GM21528 (cell line): ENCODE measurements at regions not wholly inside any gene's neighbourhood (a gene's known extent, or its start where the extent isn't known, plus 50 kb on each side); places are given as distances from the start of the nearest gene placed in this dataset.
"Not testable (repeated sequence)": the region's sequence is repeated elsewhere in the genome, so short reads cannot be mapped to it uniquely, and the experiment has no call there.

Source experiments
- ATAC-seq: cut with Tn5 transposase; IDR thresholded peaks from one replicate; pipeline ENCODE4 v1.9.1; 2021; ENCODE audit warnings: mild to moderate bottlenecking, moderate library complexity; ENCODE audit not compliant: unreplicated experiment, low FRiP score

GRCh38 chr2:234410526-234410925 is 86.4 kb downstream of the ARL4C start:
- no peak for ATAC-seq

DNA sequence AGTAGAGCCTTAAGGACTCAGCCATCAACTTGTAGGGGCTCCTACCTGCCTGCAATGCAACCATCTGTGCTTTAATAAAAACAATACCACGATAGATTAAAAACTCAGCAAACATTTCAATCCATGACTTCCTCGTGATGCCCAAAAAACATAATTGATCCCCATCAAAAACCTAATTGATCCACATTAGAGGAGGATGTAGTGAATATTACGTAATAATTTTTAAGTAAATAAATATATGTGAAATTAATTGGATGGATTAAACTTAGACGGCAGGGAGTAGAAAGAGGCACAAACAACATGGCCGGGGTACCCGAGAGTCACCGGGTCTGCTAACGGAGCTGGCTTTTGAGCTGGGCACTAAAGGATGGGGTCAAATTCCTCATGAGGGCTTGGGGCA is 87.3 kb downstream of the ARL4C start:
- ATAC-seq: no peak

- no peak for ATAC-seq
These were observed 90.8 kb downstream of the ARL4C start for GRCh38 chr2:234406085-234406484.

DNA sequence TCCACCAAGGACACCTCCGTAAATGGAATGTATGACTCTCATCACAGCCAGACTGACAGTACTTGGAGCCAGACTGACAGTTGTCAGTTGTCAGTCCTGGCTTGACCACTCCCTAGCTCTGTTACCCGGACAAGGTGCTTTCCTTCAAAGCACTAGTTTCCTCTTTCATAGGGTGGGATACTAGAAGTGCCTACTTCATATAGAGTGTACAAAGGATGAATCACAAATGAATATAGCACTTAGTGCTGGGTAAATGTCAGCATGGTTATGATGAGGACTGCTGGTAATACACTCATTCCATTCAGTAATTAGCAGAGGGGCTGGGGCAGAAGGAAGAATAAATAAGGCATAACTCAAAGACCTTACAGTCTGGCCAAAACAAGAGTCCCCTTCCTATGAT is 91.4 kb downstream of the ARL4C start:
- ATAC-seq: no peak

DNA sequence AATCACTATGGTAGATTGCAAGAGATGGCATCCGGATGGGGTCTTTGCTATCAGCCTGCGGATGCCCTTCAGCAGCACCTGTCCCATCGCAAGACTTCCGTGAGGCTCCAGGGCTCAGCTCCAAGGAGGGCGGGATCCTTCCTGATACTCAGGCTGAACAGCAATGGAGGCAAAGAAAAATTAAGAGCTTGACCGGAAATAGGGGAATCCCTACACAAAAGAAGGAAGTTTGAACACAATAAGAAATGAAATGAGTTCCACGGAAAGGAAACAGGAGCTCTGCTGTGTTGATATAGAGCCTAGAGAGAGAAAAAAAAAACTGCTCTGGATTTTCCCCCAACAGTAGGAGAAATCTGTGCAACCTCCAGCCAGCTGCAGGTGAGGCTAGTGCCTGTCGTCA is 91.9 kb downstream of the ARL4C start:
- ATAC-seq: no peak

DNA sequence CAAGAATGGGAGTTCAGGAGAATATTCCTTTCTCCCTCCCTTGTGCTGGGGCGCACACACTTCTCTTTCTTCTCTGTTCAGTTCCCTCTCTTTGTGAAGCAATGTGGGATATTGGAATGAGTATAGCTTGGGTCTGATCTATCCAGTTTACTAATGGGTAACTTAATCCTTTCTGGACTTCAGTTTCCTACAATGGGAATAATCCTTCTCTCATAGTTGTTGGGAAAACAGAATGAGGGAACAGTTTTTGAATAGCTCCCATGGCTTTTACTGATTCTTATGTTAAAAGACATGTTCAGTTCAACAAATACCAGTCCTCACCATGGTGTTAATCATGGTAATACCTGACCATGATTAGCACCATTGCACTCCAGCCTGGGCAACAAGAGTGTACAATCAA is 93.1 kb downstream of the ARL4C start:
- no peak for ATAC-seq

GRCh38 chr2:234403074-234403473 is 93.8 kb downstream of the ARL4C start:
- ATAC-seq: no peak

DNA sequence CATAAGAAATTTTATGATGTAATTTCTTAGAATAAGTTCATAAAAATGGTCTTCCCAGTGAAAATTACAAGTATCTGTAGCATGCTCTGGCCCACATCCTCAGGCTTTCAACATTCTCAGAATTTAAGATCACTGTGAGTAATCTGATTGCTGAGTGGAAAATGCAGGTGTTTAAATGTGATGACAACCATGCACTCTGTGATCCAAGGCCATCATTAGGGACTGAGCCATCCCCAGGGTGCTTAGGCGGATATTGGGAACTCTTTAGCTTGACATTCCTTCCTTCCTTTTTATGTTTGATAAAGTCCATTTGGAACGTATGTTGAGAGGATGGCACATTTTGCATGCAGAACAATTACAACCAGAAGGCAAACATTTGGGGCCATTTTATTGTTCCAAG is 95.5 kb downstream of the ARL4C start:
- no peak for ATAC-seq

DNA sequence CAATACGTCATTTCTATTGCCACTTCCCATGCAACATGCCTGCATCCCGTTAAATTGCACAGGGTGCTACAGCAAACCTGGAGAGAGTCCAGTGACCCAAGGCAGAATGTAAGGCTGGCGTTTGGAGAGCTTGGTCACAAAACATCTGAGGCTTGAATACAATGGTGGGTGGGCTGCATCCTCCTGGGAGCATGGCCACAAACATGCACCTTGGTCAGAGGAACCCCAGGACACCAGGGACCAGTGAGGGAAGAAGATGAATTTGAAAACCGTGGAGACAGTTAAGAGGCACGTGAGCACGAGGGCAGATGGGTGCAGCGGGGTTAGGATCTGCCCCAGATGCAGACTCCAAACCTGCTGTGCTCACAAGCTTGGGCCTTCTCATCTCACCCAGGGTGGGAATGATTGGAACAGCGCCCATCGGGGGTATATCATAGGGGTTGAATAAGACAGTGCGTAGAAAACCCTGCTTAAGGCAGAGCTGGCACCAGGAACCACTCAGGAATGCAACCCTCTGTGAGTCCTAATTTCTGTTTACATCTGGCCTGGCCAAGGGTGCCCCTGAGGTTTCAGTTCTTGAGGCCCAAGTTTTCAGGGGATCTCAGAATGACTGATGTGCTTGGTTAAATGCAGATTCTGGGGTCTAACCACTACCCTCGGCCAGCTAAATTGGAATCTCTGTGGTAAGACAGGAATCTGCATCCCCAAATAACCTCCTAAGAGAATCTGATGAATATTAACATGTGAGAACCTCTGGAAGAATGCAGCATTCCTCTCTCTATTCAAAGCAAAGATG is 97.2 kb downstream of the ARL4C start:
- ATAC-seq: no peak

DNA sequence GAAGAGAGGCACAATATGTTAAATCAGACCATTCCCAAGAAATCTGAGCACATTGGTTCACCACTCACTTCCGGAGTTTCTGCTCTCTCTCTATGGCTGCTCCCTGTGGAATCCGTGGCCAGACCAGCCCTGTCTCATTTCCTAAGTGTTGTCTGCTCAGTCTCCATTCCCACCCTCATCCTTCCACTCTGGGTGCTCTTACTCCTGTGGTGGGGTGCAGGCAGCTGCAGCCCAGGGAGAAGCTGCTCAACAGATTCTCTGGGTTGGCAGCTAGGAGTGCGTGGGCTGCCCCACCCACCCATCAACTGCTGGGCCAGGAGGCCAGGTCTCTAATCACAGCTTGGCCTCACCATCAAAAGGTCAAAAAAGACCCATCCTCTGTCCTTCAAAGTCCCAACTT is 98.3 kb downstream of the ARL4C start:
- ATAC-seq: no peak

GRCh38 chr2:234395891-234396420 is 100.9 kb downstream of the ARL4C start:
- no peak for ATAC-seq

DNA sequence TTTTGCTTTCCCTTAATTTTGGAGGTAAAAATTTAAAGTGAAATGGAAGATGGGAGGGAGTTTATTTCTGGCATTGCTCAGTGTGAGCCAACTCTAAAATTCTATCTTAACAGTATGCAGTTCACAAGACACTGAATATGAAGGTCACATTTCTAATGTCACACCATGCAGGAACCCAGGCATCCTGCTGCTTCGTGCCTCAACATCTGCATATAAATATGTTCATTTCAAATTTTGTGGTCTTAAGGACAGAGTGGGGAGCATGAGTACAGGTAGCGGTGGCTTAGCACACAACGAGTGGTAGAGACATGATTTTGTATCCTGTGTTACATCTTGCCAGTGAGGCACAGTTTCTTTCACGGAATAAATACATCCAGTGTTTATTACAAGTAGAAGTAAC is 102.4 kb downstream of the ARL4C start:
- no peak for ATAC-seq

DNA sequence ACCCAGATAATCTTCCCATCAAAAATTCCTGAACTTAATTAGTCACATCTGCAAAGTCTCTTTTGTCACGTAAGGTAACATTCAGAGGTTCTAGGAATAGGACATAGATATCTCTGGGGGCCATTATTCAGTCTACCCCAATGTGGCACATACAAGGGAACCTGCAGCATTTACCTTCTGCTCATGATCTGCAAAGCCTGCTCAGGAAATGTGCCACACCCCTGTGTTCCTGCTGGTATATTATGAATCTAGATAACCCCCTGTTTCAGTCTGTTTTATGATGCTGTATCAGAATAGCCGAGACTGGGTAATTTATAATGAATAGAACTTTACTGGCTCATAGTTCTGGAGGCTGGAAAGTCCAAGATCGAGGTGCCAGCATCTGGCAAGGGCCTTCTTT is 103.5 kb downstream of the ARL4C start:
- ATAC-seq: no peak

DNA sequence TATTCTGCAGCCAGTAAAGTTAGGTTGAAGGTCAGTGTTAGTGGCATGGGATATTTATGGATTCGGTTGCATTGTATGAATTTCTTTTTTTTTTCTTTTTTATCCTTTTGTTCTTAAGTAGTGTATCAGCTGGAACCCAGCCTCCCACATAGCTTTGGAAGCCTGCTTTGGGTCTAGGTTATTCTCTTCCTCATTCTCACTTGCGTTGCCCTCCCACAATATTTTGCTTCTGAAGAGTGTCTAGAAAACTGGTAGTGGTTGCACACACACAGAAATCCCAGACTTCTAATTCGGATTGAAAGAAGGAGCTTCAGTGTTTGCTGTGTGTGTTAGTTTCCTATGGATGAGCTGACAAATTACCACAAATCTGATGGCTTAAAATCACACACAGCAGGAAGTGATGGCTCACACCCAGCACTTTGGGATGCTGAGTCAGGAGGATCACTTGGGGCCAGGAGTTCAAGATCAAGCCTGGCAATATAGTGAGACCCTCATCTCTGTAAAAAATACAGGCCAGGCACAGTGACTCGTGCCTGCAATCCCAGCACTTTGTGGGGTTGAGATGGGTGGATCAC is 104.8 kb downstream of the ARL4C start:
- ATAC-seq: no peak

DNA sequence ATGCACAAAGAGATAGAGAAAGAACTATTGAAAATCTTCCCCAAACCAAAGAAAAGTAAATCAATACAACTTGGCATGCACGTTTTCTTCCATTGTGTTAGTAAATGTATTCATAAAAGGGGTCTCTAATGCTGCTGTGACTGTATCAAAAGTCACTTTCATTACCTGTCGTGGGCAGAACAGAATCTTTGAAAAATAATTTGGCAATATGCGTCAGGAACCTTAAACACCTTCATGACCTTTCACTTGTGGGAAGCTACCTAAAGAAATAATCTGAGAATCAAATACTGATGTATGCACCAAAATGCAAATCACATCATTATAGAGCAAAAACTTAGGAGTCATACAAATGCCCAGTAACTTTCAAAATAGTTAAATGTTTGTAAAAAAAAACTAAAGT is 105.3 kb downstream of the ARL4C start:
- ATAC-seq: no peak

DNA sequence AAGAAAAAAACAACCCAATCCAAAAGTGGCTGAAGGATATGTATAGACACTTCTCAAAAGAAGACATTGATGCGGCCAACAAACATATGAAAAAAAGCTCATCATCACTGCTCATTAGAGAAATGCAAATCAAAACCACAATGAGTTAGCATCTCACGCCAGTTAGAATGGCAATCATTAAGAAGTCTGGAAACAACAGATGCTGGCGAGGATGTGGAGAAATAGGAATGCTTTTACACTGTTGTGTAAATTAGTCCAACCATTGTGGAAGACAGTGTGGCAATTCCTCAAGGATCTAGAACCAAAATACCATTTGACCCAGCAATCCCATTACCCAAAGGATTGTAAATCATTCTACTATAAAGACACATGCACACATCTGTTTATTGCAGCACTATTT is 107.2 kb downstream of the ARL4C start:
- not testable (repeated sequence) for ATAC-seq

DNA sequence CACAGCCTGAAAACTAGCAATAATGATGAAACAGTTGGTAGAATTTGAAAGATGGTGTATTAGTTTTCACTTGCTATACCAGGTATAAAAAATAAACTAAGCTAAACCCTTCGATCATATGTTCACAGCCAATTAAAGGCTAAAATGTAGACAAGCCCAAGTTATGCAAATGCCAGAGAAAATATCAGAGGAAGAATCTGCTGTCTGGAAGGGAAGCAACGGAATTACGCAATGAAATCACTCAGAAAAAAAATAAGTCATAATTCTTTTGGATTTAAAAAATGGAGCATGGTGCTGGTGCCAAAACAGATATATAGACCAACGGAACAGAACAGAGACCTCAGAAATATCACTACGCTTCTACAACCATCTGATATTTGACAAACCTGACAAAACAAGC is 108.3 kb downstream of the ARL4C start:
- no peak for ATAC-seq

DNA sequence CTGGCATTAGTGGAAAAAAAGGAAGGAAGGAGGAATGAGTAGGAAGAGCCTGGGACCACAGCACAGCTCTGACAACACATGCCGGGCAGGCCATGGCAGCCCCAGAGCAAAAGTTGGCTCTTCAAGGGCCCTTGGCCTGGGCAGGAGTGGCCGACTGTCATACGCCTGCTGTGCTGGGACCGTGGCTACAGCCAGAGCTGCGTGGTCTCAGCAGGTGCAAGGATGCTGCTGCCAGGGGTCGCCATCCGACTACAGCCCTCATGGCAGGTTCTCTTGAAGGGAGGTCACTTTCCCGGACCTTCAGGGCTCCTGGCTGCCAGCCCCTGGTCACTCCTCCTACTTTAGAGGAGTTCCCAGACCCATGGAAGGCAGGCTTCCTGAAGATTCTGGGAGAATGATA is 109.9 kb downstream of the ARL4C start:
- ATAC-seq: no peak

DNA sequence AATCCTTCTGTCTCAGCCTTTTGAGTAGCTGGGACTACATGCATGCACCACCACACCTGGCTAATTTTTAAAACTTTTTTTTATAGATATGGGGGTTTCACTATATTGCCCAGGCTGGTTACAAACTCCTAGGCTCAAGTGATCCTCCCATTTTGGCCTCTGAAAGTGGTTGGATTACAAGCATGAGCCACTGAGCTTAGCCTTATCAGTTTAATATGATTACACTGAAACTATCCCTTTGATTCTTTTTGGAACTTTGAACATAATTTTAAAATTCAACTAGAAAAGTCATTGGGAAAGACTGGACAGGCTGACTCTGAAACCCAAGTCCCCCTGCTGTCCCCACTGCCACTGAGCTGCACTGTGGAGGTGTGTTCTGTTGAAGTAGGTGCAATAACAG is 114.8 kb downstream of the ARL4C start:
- no peak for ATAC-seq

GRCh38 chr2:234378958-234379357 is 117.9 kb downstream of the ARL4C start:
- not testable (repeated sequence) for ATAC-seq

DNA sequence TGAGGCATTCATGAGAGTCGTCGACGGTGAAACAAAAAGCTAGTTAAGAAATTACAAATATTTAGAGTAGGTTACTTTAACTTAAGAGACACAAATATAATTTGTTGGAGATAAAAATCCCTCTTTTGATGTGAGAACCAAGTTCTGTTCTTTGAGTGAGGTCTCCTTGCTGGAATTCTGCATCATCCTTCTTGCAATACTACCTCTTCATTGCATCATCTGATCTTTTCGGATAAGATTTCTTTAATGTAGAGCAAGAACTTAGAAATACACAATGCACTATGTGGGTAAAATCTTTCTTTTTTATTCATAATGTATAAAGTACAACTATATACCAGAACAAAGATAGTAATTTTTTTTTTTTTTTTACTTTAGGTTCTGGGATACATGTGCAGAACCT is 118.4 kb downstream of the ARL4C start:
- no peak for ATAC-seq

DNA sequence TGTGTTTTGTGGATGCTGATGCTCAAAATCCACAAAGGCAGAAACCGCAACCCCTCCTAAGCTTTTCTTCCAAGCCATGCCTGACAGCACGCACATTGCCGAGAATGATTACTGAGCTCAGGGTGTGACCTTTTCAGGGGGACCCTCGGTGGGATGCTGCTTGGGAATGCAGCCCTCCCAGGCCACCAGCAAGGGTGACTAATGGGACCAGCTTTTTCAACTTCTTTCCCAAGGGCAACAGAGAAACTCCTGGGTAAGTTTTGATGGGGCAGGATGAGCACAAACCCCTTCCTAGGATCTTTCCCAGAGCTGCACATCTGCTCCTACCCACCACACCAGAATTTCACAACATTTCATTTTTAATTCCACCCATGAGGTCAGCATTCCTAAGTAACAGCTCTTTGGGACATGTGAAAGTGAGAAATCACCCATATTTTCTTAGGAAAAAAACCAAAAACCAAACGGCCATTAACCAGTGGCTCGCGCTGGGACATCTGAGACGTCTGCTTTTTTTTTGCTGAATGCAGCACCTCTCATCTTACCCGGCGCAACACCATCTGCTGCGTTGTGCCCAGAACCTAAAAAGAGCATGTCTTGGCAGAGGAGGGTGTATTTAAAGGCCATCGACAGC is 119.0 kb downstream of the ARL4C start:
- ATAC-seq: no peak
